GM19025 (cell line): ENCODE measurements at regions not wholly inside any gene's neighbourhood (a gene's known extent, or its start where the extent isn't known, plus 50 kb on each side); places are given as distances from the start of the nearest gene placed in this dataset.
"Not testable (repeated sequence)": the region's sequence is repeated elsewhere in the genome, so short reads cannot be mapped to it uniquely, and the experiment has no call there.

ENCODE experiments used
- ATAC-seq: cut with Tn5 transposase; IDR thresholded peaks from one replicate; pipeline ENCODE4 v1.9.1; 2021; ENCODE audit warnings: mild to moderate bottlenecking, low read depth, moderate library complexity; ENCODE audit not compliant: unreplicated experiment

GRCh38 chr6:135555550-135555949 lies 58.0 kb upstream of the AHI1 start:
- ATAC-seq: no peak

GRCh38 chr6:135557582-135557981 lies 60.0 kb upstream of the AHI1 start:
- ATAC-seq: no peak

DNA sequence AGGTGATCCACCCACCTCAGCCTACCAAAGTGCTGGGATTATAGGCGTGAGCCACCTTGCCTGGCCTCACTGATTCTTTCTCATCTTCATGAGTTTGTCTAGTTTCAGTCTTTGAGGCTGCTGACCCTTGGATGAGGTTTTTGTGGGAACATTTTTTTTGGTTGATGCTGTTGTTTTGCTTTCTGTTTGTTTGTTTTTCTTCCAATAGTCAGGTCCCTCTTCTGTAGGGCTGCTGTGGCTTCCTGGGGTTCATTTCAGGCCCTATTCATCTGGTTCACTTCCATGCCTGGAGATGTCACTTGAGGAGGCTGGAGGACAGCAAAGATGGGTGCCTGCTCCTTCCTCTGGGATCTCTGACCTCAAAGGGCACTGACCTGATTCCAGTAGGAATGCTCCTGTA lies 68.1 kb upstream of the AHI1 start:
- not testable (repeated sequence) for ATAC-seq

GRCh38 chr6:135566311-135567068 lies 69.0 kb upstream of the AHI1 start:
- no peak for ATAC-seq

DNA sequence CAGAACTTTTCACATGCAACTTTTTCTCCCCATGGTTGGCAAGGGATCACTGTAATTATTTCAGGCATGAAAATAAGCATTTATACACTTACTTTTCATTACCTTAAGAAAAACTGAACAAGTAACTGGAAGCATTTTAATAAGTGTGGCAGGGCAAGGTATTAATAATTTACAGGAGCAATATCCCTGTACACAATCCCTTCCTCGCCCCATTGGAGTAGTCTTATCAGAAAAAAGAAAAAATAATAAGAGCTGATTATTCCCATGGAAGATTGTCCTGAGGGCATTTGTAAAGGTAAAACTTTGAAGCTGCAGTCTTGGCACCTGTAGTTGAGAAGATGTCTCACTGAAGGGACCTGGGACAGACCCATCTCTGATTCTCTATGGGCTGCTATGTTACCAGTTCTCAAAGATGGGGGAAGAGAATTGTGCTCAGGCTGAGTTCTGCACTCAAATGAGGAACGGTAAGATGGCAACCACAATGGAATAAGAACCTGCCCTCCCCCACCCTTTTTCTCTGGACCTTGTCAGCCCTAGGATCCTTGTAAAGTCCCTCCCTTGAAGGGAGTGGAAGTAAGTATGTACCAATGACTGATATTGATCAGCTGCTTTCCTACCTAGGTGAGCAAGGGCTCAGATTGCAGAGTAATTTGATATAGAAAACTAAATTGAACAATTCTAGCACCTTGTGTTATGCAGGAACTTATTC lies 70.0 kb upstream of the AHI1 start:
- ATAC-seq: no peak

- ATAC-seq: no peak
Measured at GRCh38 chr6:135568379-135568778, 70.8 kb upstream of the AHI1 start.

DNA sequence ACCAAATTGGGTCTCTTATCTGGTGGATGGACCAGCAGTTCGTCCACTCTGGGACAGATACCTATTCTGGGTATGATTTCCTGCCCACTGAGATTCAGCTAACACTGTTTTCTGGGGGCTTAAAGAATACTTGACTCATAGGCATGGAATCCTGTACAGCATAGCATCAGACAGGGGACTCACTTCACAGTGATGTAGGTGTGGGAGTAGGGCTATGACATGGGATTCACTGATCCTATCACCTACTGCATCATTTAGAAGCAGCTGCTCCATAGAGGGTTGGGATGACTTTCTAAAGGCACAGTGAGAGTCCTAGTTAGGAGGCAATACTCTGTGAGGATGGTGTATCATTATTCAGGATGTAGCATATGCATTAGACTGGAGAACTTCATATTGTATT lies 74.5 kb upstream of the AHI1 start:
- ATAC-seq: no peak

DNA sequence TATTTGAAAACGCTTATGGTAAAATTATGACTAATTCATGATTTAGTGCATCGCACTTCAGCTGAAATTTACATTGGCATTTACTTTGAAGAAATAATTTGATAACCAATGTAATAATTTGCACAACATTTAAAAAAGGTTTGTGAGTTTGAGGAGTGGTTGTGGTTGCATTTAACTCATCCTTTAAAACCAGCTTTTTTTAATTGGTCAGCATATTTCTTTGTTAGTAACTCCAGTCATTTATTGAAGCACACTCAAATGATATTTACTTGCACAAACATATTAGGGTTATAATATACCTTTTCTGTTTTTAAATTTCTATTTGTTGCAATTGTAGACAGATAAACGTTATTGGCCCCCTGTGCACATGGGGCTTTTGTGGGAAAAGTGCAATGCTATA lies 78.1 kb upstream of the AHI1 start:
- ATAC-seq: no peak

DNA sequence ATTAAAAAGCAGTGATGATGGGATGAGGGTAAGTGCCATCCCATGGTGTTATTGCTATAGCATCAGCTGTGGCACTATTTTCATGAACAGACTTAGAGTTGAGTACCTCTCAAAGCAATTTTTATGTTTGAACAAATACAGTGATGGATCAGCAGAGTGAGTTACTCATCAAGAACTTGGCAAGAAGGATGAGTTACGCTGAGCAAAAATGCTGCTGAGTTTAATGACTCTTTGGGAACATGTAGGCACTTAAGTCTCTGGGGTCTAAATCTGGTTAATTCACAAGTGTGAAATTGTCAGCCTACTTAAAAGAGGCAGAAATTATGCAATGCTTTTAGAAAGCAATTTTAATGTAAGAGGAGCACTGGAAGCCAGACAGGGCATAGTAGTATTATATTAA lies 78.5 kb upstream of the AHI1 start:
- no peak for ATAC-seq

- peak; percentile 59 for ATAC-seq
Measured at GRCh38 chr6:135577059-135577538, 79.6 kb upstream of the AHI1 start.

GRCh38 chr6:135578976-135579375 lies 81.4 kb upstream of the AHI1 start:
- ATAC-seq: no peak

GRCh38 chr6:135581211-135581610 lies 83.7 kb upstream of the AHI1 start:
- no peak for ATAC-seq

GRCh38 chr6:135583256-135583761 lies 85.8 kb upstream of the AHI1 start:
- ATAC-seq: no peak

GRCh38 chr6:135586388-135586787 lies 88.8 kb upstream of the AHI1 start:
- ATAC-seq: no peak

DNA sequence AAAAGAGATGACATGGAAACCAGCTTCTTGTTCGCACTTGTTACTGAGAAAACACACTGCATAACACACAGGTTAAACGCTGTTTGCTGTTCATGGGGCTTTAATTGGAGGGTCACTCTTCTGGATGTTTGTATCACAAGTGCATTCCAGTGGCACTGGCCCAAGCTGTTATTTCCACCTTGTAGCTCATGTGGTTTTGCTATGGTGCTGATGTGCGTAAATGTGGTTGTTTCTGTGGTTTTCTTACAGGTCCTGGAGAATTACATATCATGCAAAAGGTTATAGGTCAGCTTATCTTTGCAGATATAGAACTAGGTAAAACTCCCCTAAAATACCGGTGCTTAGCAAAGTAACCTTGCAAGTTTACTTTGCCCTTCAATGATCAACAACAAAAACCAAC lies 89.3 kb upstream of the AHI1 start:
- ATAC-seq: no peak

- ATAC-seq: no peak
Measured at GRCh38 chr6:135592276-135592675, 94.7 kb upstream of the AHI1 start.

DNA sequence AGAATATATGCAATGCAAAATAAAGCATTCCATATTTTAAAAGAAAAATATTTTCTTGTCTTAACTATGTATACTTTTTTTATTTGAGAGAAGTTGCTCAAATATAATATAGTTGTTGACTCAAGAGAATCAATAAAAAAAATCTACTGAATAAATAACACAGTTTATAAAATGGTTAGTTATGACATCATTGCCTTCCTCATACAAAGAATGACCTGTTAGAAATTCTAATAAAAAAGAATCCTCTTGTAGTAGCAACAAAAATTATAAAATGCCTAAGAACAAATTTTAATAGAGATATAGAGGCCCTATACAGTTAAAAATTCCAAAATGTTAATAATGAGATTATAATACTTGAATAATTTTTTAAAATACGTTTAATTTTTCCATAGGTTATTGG lies 96.5 kb upstream of the AHI1 start:
- ATAC-seq: no peak

- no peak for ATAC-seq
Measured at GRCh38 chr6:135600086-135600702, 102.7 kb upstream of the AHI1 start.

DNA sequence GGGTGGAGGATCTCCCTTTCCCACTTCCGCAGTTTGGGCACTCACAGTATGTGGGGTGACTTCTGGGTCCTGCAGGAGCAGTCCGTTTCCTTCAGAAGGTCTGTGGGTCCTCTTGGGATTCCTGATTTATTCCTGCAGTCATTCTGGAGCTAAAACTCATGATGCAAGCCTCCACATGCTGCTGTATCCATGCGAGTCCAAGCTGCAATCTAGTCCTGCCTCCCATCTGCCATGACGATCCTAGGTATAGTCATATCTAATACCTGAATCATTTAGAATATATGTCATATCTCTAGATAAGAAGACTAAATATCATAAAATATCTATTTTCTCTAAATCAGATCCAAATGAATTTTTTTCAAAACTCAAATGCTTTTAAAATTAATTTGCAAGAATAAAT lies 103.4 kb upstream of the AHI1 start:
- no peak for ATAC-seq

- no peak for ATAC-seq
Measured at GRCh38 chr6:135601857-135602256, 104.3 kb upstream of the AHI1 start.

DNA sequence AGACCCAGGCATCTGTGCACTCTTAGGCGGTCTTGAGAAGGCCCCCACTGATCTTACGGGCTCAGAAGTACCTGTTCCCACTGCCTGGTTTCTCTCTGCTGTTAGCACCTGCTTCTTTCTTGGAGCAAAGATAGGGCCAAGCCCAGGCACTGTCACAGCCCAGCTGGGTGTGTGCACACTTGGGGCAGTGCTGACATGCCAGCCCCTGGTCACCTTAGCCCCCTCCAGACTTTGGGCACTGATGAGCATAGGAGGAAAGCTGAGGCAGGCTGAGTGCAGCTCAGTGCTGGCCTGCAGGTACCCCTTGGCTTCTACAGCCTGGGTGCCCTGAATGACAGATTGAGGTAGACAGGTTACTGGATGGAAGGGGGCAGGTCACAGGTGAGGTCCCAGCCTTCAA lies 105.7 kb upstream of the AHI1 start:
- no peak for ATAC-seq
